HUES48 (cell line): ENCODE measurements at regions not wholly inside any gene's neighbourhood (a gene's known extent, or its start where the extent isn't known, plus 50 kb on each side); places are given as distances from the start of the nearest gene placed in this dataset.

Source experiments
- H3K27ac ChIP-seq: one replicate; pipeline ENCODE4 v1.7.0; 2013; ENCODE audit warnings: low read depth, low read length, inconsistent platforms
- H3K27me3 ChIP-seq: 2 replicates; pipeline ENCODE4 v1.6.1; 2013; ENCODE audit warnings: mild to moderate bottlenecking, low read length; ENCODE audit not compliant: control insufficient read depth, insufficient read depth
- H3K36me3 ChIP-seq: 2 replicates; pipeline ENCODE4 v1.6.1; 2013; ENCODE audit warnings: low read length; ENCODE audit not compliant: control insufficient read depth, insufficient read depth
- H3K4me1 ChIP-seq: 2 replicates; pipeline ENCODE4 v1.6.1; 2013; ENCODE audit warnings: mild to moderate bottlenecking, low read length; ENCODE audit not compliant: control insufficient read depth, insufficient read depth
- H3K4me3 ChIP-seq: 2 replicates; pipeline ENCODE4 v1.5.1; 2013; ENCODE audit warnings: mild to moderate bottlenecking, low read depth, low read length
- H3K9ac ChIP-seq: 2 replicates; pipeline ENCODE4 v1.6.1; 2013; ENCODE audit warnings: mild to moderate bottlenecking, low read depth, low read length, moderate library complexity
- H3K9me3 ChIP-seq: 2 replicates; pipeline ENCODE4 v1.6.1; 2013; ENCODE audit warnings: low read length; ENCODE audit not compliant: control insufficient read depth, insufficient read depth

DNA sequence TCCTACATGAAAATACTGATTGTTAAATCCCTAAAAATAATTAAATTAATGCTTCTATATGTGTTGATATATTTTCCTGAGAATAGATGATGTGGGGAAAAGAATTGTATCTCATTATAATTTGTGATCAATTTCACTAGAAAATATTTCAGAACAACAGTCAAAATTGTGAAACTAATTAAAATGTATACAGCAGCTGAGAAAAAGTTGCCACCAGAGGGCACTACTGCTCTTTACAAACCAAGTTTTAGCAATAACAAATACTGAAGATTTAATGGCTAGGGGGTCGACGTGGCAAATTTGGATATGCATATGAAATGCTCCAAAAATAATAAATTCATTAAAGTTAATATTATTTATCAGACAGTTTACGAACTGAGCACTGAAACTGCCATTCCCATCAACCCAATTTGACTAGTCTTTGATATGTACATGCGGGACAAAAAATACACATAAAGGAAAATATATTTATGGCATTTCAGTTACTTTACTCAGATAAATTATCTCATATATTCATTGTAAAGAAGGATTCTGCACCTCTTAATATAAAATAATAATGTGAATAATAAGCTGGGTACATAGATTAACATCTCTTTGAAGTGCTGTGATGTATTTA lies 96.3 kb upstream of the TMPRSS15 start:
- H3K36me3 ChIP-seq, result no peaks in the 10 kb centered on the region
- H3K9me3 ChIP-seq, result no peaks in the 10 kb centered on the region; the same call in 1 of the 2 replicates
- no peak overlapping the region for H3K4me3 ChIP-seq
- H3K27ac ChIP-seq, result no peak overlapping the region
- H3K4me1 ChIP-seq, result peaks cover 9% of the 10 kb centered on the region
- H3K9ac ChIP-seq, result no peak overlapping the region
- no peaks in the 10 kb centered on the region for H3K27me3 ChIP-seq

DNA sequence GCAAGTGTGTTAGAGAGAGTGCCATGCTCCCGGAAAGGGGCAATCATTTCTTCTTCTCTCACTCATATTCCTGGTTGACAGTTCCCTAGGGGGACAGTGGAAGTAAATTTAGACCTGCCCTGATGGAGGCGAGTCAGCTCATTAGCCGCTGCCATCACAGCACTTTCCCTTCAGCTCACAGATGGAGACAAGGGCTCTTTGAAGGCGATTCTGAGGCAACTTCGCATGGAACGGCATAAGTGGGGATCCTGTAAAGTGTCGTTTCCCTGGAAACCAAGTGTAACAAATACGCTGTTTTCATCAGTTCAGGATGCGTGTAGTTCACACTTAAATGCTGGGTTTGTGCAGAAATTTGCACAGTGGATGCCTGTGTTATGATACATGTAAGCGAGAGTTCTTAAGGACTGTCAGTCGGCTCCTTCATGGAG lies 114.5 kb upstream of the TMPRSS15 start:
- Histone ChIP-seq H3K27me3 (no peaks in the 10 kb centered on the region), H3K9ac (no peak overlapping the region), H3K4me1 (no peaks in the 10 kb centered on the region)

GRCh38 chr21:18521204-18521603 lies 117.6 kb upstream of the TMPRSS15 start:
- no peaks in the 10 kb centered on the region for H3K27me3 ChIP-seq
- no peak overlapping the region for H3K27ac ChIP-seq
- no peak overlapping the region for H3K9ac ChIP-seq
- H3K4me3 ChIP-seq, result no peak overlapping the region
- H3K36me3 ChIP-seq, result no peaks in the 10 kb centered on the region
- no peaks in the 10 kb centered on the region for H3K4me1 ChIP-seq
- H3K9me3 ChIP-seq, result no peaks in the 10 kb centered on the region

More for the DNA sequence above, 114.5 kb upstream of the TMPRSS15 start:
- Histone ChIP-seq H3K27ac (no peak overlapping the region), H3K4me3 (no peak overlapping the region), H3K9me3 (no peaks in the 10 kb centered on the region), H3K36me3 (no peaks in the 10 kb centered on the region)

DNA sequence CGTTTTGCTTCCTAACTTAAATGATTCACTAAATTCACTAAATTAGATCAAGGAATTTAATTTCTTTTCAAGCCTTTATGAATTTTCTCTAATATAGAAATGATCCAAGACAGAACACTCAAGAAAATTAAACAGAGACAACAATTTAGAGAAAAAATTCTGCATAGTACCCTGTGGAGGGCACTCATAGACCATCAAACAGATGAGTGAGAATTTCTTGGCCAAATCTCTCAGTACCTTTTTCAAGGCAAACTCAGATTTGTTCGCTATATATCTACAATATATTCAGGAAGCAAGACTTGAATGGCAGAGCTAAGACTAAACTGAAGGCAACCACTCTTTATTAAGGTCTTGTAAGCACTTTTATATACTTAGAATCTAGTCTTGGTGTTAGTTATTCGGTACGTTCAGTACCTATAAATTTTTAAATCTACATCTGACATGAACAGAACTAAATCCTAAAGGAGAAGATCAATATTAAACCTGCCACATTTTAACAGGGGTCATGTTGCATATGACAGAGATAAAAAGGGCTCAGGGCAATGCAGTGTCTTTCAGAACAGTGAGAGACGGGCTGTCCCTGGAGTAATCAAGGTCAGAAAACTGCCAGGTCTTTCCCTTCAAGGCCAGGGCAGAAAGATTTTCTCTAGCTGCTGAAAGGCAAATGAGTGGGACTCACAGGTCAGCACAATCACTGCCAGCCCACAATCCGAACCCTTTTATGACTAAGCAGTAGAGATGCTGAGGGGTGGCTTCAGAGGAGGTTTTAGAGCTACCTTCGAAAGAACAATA lies 118.8 kb upstream of the TMPRSS15 start:
- Histone ChIP-seq H3K36me3 (no peaks in the 10 kb centered on the region), H3K9ac (no peak overlapping the region), H3K4me1 (no peaks in the 10 kb centered on the region), H3K27ac (no peak overlapping the region), H3K27me3 (no peaks in the 10 kb centered on the region), H3K4me3 (no peak overlapping the region), H3K9me3 (no peaks in the 10 kb centered on the region)

- no peaks in the 10 kb centered on the region for H3K27me3 ChIP-seq
- H3K36me3 ChIP-seq, result no peaks in the 10 kb centered on the region
- H3K27ac ChIP-seq, result no peak overlapping the region
- no peak overlapping the region for H3K9ac ChIP-seq
- no peaks in the 10 kb centered on the region for H3K9me3 ChIP-seq
- no peaks in the 10 kb centered on the region for H3K4me1 ChIP-seq
- no peak overlapping the region for H3K4me3 ChIP-seq
Observed at GRCh38 chr21:18524097-18524880, 120.7 kb upstream of the TMPRSS15 start.

- Histone ChIP-seq H3K27me3 (no peaks in the 10 kb centered on the region), H3K9me3 (no peaks in the 10 kb centered on the region), H3K4me3 (no peak overlapping the region), H3K27ac (no peak overlapping the region), H3K9ac (no peak overlapping the region), H3K36me3 (no peaks in the 10 kb centered on the region), H3K4me1 (no peaks in the 10 kb centered on the region; the same call in 1 of the 2 replicates)
Observed at GRCh38 chr21:18529254-18529653, 125.7 kb upstream of the TMPRSS15 start.

- H3K27me3 ChIP-seq, result no peaks in the 10 kb centered on the region
- no peaks in the 10 kb centered on the region for H3K9me3 ChIP-seq
- H3K36me3 ChIP-seq, result no peaks in the 10 kb centered on the region
- no peak overlapping the region for H3K4me3 ChIP-seq
- no peak overlapping the region for H3K27ac ChIP-seq
- H3K9ac ChIP-seq, result no peak overlapping the region
- H3K4me1 ChIP-seq, result no peaks in the 10 kb centered on the region
Observed at GRCh38 chr21:18542081-18542480, 138.5 kb upstream of the TMPRSS15 start.

DNA sequence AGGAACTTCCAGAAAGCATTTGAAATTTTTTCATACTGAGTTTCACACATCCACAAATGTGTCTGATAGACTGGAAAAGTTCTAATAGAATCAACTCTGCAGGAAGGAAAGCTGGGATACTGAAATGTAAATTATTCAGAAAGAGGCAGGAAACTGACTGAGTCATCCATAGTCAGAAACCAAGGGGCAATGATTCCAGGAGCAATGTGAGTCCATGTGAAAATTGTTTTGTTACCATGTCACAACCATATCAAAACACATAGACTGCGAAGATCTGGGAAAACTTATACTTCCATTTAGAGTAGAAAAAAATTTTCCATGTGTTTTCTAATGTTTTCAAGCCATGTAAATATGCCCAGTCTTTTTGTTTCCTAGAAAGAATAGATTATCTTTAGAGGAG lies 142.3 kb upstream of the TMPRSS15 start:
- Histone ChIP-seq H3K36me3 (no peaks in the 10 kb centered on the region), H3K9me3 (no peaks in the 10 kb centered on the region), H3K4me1 (no peaks in the 10 kb centered on the region), H3K9ac (no peak overlapping the region), H3K27me3 (no peaks in the 10 kb centered on the region), H3K4me3 (no peak overlapping the region), H3K27ac (no peak overlapping the region)

DNA sequence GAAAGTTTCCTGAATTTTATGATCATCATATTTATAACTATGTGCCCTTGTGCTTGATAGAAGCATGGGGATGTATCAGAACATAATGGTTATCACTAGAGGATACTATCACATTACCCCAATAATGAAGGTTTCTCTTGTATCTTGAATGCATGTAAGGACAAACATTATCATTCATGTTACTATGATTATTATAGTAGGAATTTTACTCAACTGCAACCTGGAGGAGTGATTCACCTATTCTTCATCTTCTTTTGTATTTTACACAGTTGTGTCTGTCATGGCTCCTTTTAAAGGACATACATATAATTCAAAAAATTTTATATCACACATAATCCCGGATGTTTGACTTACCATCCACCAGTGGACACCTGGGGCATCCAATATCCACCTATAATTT lies 143.8 kb upstream of the TMPRSS15 start:
- H3K9ac ChIP-seq, result no peak overlapping the region
- no peaks in the 10 kb centered on the region for H3K4me1 ChIP-seq
- H3K36me3 ChIP-seq, result no peaks in the 10 kb centered on the region
- no peaks in the 10 kb centered on the region for H3K9me3 ChIP-seq
- no peak overlapping the region for H3K4me3 ChIP-seq
- no peaks in the 10 kb centered on the region for H3K27me3 ChIP-seq
- no peak overlapping the region for H3K27ac ChIP-seq

DNA sequence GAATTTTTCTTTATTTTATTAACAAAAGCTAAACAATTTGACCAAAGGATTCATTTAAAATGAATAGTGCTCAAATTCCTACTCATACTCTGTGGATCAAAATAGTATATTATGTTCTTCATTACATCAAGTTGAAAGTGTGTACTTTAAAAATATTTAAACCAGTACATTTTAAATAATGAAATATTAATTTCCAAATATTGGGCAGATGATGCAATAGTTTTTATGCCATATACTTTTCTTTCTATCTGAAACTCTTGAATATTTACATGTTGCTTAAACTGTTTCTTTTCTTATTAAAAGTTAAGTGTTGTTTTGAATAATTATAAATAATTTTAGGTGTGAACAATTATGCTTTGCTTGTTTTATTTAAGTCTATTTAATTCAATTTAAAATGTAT lies 144.7 kb upstream of the TMPRSS15 start:
- Histone ChIP-seq H3K4me3 (no peak overlapping the region), H3K4me1 (no peaks in the 10 kb centered on the region), H3K27me3 (no peaks in the 10 kb centered on the region), H3K27ac (no peak overlapping the region), H3K9ac (no peak overlapping the region), H3K36me3 (no peaks in the 10 kb centered on the region), H3K9me3 (no peaks in the 10 kb centered on the region)
